HCT116 (cell line): ENCODE measurements at regions not wholly inside any gene's neighbourhood (a gene's known extent, or its start where the extent isn't known, plus 50 kb on each side); places are given as distances from the start of the nearest gene placed in this dataset.

Experiments
- ATAC-seq: fragments of 200-7000 bp; cut with Tn5 transposase; 2 replicates; pipeline ENCODE4 v1.9.1; 2020; ENCODE audit warnings: mild to moderate bottlenecking, moderate library complexity
- BruUV-seq: library from RNA; stranded (reverse); fragments of 400-500 nt; replicated peaks from 2 replicates; lab custom pipeline; 2021; lab: Mats Ljungman, UMichigan
- CTCF ChIA-PET: fragments of 300-600 bp; sonication (Branson Sonifier 250); formaldehyde crosslinking; loops from one replicate; lab custom pipeline; 2021; ENCODE audit warnings: antibody characterized with exemption; lab: Charles Lee
- POLR2A ChIA-PET: fragments of 300-600, 350-600 bp; sonication (Branson Sonifier 250); formaldehyde crosslinking; loops from one replicate; lab custom pipeline; 2021; ENCODE audit warnings: antibody characterized with exemption; lab: Charles Lee
- RAD21 ChIA-PET, 2 experiments: fragments of 300-600 bp; sonication (Branson Sonifier 250); formaldehyde crosslinking; loops; one replicate each; lab custom pipeline; 2023; ENCODE audit warnings: low total read pairs in 2 of 2; ENCODE audit not compliant: uncharacterized antibody in 2 of 2, unreplicated experiment in 2 of 2, low non-redundant PET in 1 of 2; lab: Charles Lee
- DNase-seq: peaks from one replicate; pipeline ENCODE4 v3.0.0-alpha.2; 2010; ENCODE audit warnings: low read depth, low spot score
- H2AFZ ChIP-seq: fragments of 200-600 bp; shearing (Covaris generic), sonication (generic); 2 replicates; pipeline ENCODE4 v1.6.1; 2017; ENCODE audit warnings: low read depth, mixed run types, mixed read lengths, antibody characterized with exemption, low read length; ENCODE audit not compliant: poor library complexity, severe bottlenecking
- H3K27ac ChIP-seq: 2 replicates; pipeline ENCODE4 v1.5.1; 2012; ENCODE audit warnings: low read depth, low read length
- H3K27me3 ChIP-seq: fragments of 200-600 bp; sonication (generic); 2 replicates; pipeline ENCODE4 v1.6.1; 2016; ENCODE audit warnings: mixed run types, low read length, mixed read lengths; ENCODE audit not compliant: insufficient read depth
- H3K36me3 ChIP-seq, 2 experiments: fragments of 200-500 bp in 1 of 2; fragments of 200-600 bp in 1 of 2; sonication (Bioruptor generic) in 1 of 2; sonication (generic) in 1 of 2; 2 replicates each; pipeline versions ENCODE4 v1.5.1 to v1.6.1; 2014 to 2016; ENCODE audit warnings: low read length in 2 of 2, inconsistent platforms in 1 of 2, mixed read lengths in 1 of 2, mixed run types in 1 of 2; ENCODE audit not compliant: insufficient read depth in 2 of 2, control insufficient read depth in 1 of 2
- H3K4me1 ChIP-seq, 2 experiments: fragments of 200-600 bp in 1 of 2; sonication (generic) in 1 of 2; 2 replicates each; pipeline versions ENCODE4 v1.5.1 to v1.6.1; 2012 to 2017; ENCODE audit warnings: low read length in 2 of 2, inconsistent platforms in 1 of 2, mild to moderate bottlenecking in 1 of 2, mixed read lengths in 1 of 2, mixed run types in 1 of 2, moderate library complexity in 1 of 2; ENCODE audit not compliant: insufficient read depth in 2 of 2, control insufficient read depth in 1 of 2
- H3K4me2 ChIP-seq: fragments of 200-600 bp; sonication (generic); 2 replicates; pipeline ENCODE4 v1.6.1; 2017; ENCODE audit warnings: mixed run types, low read length, mixed read lengths
- H3K4me3 ChIP-seq, 2 experiments: fragments of 200-600 bp in 1 of 2; sonication (generic) in 1 of 2; replicated peaks in 1 of 2; 2 replicates each; pipeline ENCODE4 v1.5.1; 2011 to 2016; ENCODE audit warnings: low read length in 2 of 2, control low read depth in 1 of 2, low read depth in 1 of 2, mild to moderate bottlenecking in 1 of 2, mixed read lengths in 1 of 2, mixed run types in 1 of 2
- H3K79me2 ChIP-seq: fragments of 200-600 bp; sonication (generic); 2 replicates; pipeline ENCODE4 v1.6.1; 2017; ENCODE audit warnings: mild to moderate bottlenecking, mixed run types, low read length, moderate library complexity, mixed read lengths; ENCODE audit not compliant: insufficient read depth
- H3K9ac ChIP-seq: fragments of 200-600 bp; sonication (generic); 2 replicates; pipeline ENCODE4 v1.6.1; 2016; ENCODE audit warnings: low read length, mixed read lengths
- H3K9me2 ChIP-seq: fragments of 200-600 bp; sonication (generic), shearing (Covaris generic); 2 replicates; pipeline ENCODE4 v1.6.1; 2017; ENCODE audit warnings: mixed run types, mild to moderate bottlenecking, moderate library complexity; ENCODE audit not compliant: insufficient read depth
- H3K9me3 ChIP-seq, 2 experiments: fragments of 200-500 bp in 1 of 2; fragments of 200-600 bp in 1 of 2; sonication (Bioruptor generic) in 1 of 2; sonication (generic) in 1 of 2; 2 replicates each; pipeline ENCODE4 v1.6.1; 2014 to 2017; ENCODE audit warnings: low read length in 2 of 2, mixed read lengths in 2 of 2, inconsistent platforms in 1 of 2, low read depth in 1 of 2, mild to moderate bottlenecking in 1 of 2, mixed run types in 1 of 2, moderate library complexity in 1 of 2; ENCODE audit not compliant: control insufficient read depth in 1 of 2, insufficient read depth in 1 of 2
- H4K20me1 ChIP-seq: fragments of 200-600 bp; sonication (generic), shearing (Covaris generic); 2 replicates; pipeline ENCODE4 v1.6.1; 2017; ENCODE audit warnings: mixed run types, mild to moderate bottlenecking, moderate library complexity; ENCODE audit not compliant: insufficient read depth
- ATF3 ChIP-seq: IDR thresholded peaks from 2 replicates; pipeline ENCODE4 v1.6.1; 2012
- CBX3 ChIP-seq: IDR thresholded peaks from 2 replicates; pipeline ENCODE4 v1.6.1; 2012; ENCODE audit warnings: low read depth
- CEBPB ChIP-seq: IDR thresholded peaks from 2 replicates; pipeline ENCODE4 v1.6.1; 2012; ENCODE audit warnings: low read depth
- CTCF ChIP-seq, 3 experiments: fragments of 200-600 bp in 1 of 3; sonication (generic) in 1 of 3; IDR thresholded peaks in 2 of 3; conservative IDR thresholded peaks in 1 of 3; 2 replicates each; pipeline ENCODE4 v1.5.1; 2012 to 2017; ENCODE audit warnings: low read depth in 2 of 3, low read length in 2 of 3, antibody characterized with exemption in 1 of 3, borderline replicate concordance in 1 of 3, control low read depth in 1 of 3, mild to moderate bottlenecking in 1 of 3, mixed read lengths in 1 of 3, mixed run types in 1 of 3, moderate library complexity in 1 of 3; ENCODE audit not compliant: insufficient read depth in 1 of 3
- EGR1 ChIP-seq: IDR thresholded peaks from 2 replicates; pipeline ENCODE4 v1.6.1; 2012; ENCODE audit warnings: low read depth
- ELF1 ChIP-seq: IDR thresholded peaks from 2 replicates; pipeline ENCODE4 v1.6.1; 2012; ENCODE audit warnings: low read depth, borderline replicate concordance
- EZH2 ChIP-seq: fragments of 200-600 bp; sonication (generic); IDR thresholded peaks from 2 replicates; pipeline ENCODE4 v1.6.1; 2017; ENCODE audit warnings: antibody characterized with exemption, mixed run types
- FOSL1 ChIP-seq: IDR thresholded peaks from 2 replicates; pipeline ENCODE4 v1.6.1; 2012; ENCODE audit warnings: low read depth
- JUND ChIP-seq: IDR thresholded peaks from 2 replicates; pipeline ENCODE4 v1.6.1; 2012
- POLR2A ChIP-seq: IDR thresholded peaks from 2 replicates; pipeline ENCODE4 v1.7.0; 2011; ENCODE audit warnings: borderline replicate concordance; ENCODE audit not compliant: insufficient read depth, insufficient read length; ENCODE audit errors: extremely low read depth
- POLR2AphosphoS5 ChIP-seq: IDR thresholded peaks from 2 replicates; pipeline ENCODE4 v1.6.1; 2011; ENCODE audit warnings: mild to moderate bottlenecking, low read depth, low read length, moderate library complexity
- RAD21 ChIP-seq: IDR thresholded peaks from 2 replicates; pipeline ENCODE4 v1.6.1; 2012; ENCODE audit warnings: low read depth, mild to moderate bottlenecking
- REST ChIP-seq: IDR thresholded peaks from 2 replicates; pipeline ENCODE4 v1.6.1; 2012; ENCODE audit warnings: low read depth
- SIN3A ChIP-seq: IDR thresholded peaks from 2 replicates; pipeline ENCODE4 v1.6.1; 2012; ENCODE audit warnings: low read depth
- SP1 ChIP-seq: IDR thresholded peaks from 2 replicates; pipeline ENCODE4 v1.6.1; 2012; ENCODE audit warnings: low read depth
- SRF ChIP-seq: IDR thresholded peaks from 2 replicates; pipeline ENCODE4 v1.6.1; 2012; ENCODE audit warnings: low read depth
- ZBTB33 ChIP-seq: IDR thresholded peaks from 2 replicates; pipeline ENCODE4 v1.6.1; 2011; ENCODE audit warnings: mild to moderate bottlenecking, low read length, moderate library complexity; ENCODE audit not compliant: insufficient replicate concordance; ENCODE audit errors: extremely low read depth
- ZFX ChIP-seq: fragments of 450-650 bp; IDR thresholded peaks from 2 replicates; pipeline ENCODE4 v1.6.1; 2017
- ZNF274 ChIP-seq: fragments of 200-500 bp; sonication (Bioruptor generic); IDR thresholded peaks from 2 replicates; pipeline ENCODE4 v1.6.1; 2014; ENCODE audit warnings: mild to moderate bottlenecking, low read depth, low read length, inconsistent platforms
- intact Hi-C: fragments of 100-400 bp; cut with micrococcal nuclease; formaldehyde crosslinking; loops from 2 replicates; pipeline ENCODE4 v1.10.0; 2022

- Histone ChIP-seq H3K9ac (no peak overlapping the region), H3K4me3 (no peak overlapping the region), H3K9me2 (no peaks in the 10 kb centered on the region), H3K27me3 (peaks cover 26% of the 10 kb centered on the region), H3K4me2 (no peak overlapping the region), H4K20me1 (no peaks in the 10 kb centered on the region), H2AFZ (no peak overlapping the region), H3K79me2 (no peaks in the 10 kb centered on the region), H3K9me3 (no peaks in the 10 kb centered on the region), H3K36me3 (no peaks in the 10 kb centered on the region), H3K27ac (no peak overlapping the region), H3K4me1 (no peaks in the 10 kb centered on the region)
- POLR2A ChIA-PET, result no interaction called here
- CTCF ChIA-PET, result no interaction called here
- RAD21 ChIA-PET, result no interaction called here
- no TSS peak for BruUV-seq
- intact Hi-C loops, result no loop called here
- TF ChIP-seq POLR2AphosphoS5, result no peak
- no peak for TF ChIP-seq CBX3
- no peak for TF ChIP-seq CTCF (IDR thresholded peaks at IDR 0.05 in 2 of 3, conservative IDR thresholded peaks at IDR 0.05 in 1 of 3; ENCODE audit: borderline replicate concordance in 1 of 3, insufficient read depth in 1 of 3, low read depth in 2 of 3, low read length in 2 of 3)
- TF ChIP-seq ZFX, result no peak
- TF ChIP-seq EZH2, result no peak
- no peak for TF ChIP-seq SP1
- no peak for TF ChIP-seq FOSL1
- TF ChIP-seq JUND, result no peak
- no peak for TF ChIP-seq POLR2A
- no peak for TF ChIP-seq CEBPB
- no peak for TF ChIP-seq ATF3
- TF ChIP-seq ZNF274, result no peak
- no peak for TF ChIP-seq REST
- TF ChIP-seq EGR1, result no peak
- no peak for TF ChIP-seq SIN3A
- TF ChIP-seq RAD21, result no peak
- TF ChIP-seq SRF, result no peak
- TF ChIP-seq ELF1, result no peak
- TF ChIP-seq ZBTB33, result no peak
- ATAC-seq (no peak), DNase-seq (no peak)
Measured at GRCh38 chr2:239667431-239667985, 266.7 kb upstream of the HDAC4 start.
